Psoas muscle (tissue), 7 donors: ENCODE measurements at regions not wholly inside any gene's neighbourhood (a gene's known extent, or its start where the extent isn't known, plus 50 kb on each side); places are given as distances from the start of the nearest gene placed in this dataset.

Experiments
- ATAC-seq, 4 donors: fragments of 200-7000 bp; cut with Tn5 transposase; one replicate each; pipeline ENCODE4 v1.9.1; 2020; ENCODE audit warnings: moderate library complexity in 3 of 4, mild to moderate bottlenecking in 2 of 4
- DNase-seq, 2 donors: peaks; one replicate each; pipeline ENCODE4 v3.0.0-alpha.2; 2020
- H3K27ac ChIP-seq: fragments of 200-600 bp; one replicate; pipeline ENCODE4 v1.8.0; 2022
- H3K27me3 ChIP-seq, 3 donors: fragments of 200-600 bp in 1 of 3; one replicate each; pipeline versions ENCODE4 v1.6.1 to v1.8.0; 2013 to 2022; ENCODE audit warnings: low read length in 2 of 3, mild to moderate bottlenecking in 2 of 3, moderate library complexity in 1 of 3; ENCODE audit not compliant: insufficient read depth in 3 of 3
- H3K36me3 ChIP-seq, 2 donors: fragments of 200-600 bp in 1 of 2; one replicate each; pipeline versions ENCODE4 v1.6.1 to v1.8.0; 2013 to 2022; ENCODE audit warnings: low read depth in 1 of 2, mild to moderate bottlenecking in 1 of 2, moderate library complexity in 1 of 2; ENCODE audit not compliant: insufficient read depth in 1 of 2
- H3K4me1 ChIP-seq: fragments of 200-600 bp; one replicate; pipeline ENCODE4 v1.8.0; 2022
- H3K4me3 ChIP-seq: fragments of 200-600 bp; one replicate; pipeline ENCODE4 v1.8.0; 2022; ENCODE audit warnings: mild to moderate bottlenecking
- H3K9me3 ChIP-seq: fragments of 200-600 bp; one replicate; pipeline ENCODE4 v1.8.0; 2022
- WGBS, 3 donors: extraction: QIAGEN DNeasy Blood & Tissue Kit; methylation state at CpG; one replicate each; pipeline versions ENCODE4 v1.1.6 to v1.1.7; 2013; 5-methylcytosine and 5-hydroxymethylcytosine counted together
- intact Hi-C, 2 donors: fragments of 100-400 bp; cut with DNase I; formaldehyde crosslinking; loops; one replicate each; pipeline versions ENCODE4 v1.11.0 to v1.14.2; 2022
- TF ChIP-seq, protein P1 (sequence below): fragments of 200-600 bp; IDR thresholded peaks from one replicate; pipeline ENCODE4 v1.8.0; 2022; ENCODE audit warnings: antibody characterized with exemption
- donor health status: healthy with polysubstance abuse.
- donor health status: DM: no; HTN: no; CAD: no; lungs with moderate emphysema.
- donor health status: Bipolar disorder and iron deficiency.
- donor health status: healthy.
- donor health status: DM: yes; HTN: yes; CAD: no.
- donor health status: DM: no; HTN: no; CAD: no.
- donor health status: DM: yes; HTN: yes; CAD: no.

DNA sequence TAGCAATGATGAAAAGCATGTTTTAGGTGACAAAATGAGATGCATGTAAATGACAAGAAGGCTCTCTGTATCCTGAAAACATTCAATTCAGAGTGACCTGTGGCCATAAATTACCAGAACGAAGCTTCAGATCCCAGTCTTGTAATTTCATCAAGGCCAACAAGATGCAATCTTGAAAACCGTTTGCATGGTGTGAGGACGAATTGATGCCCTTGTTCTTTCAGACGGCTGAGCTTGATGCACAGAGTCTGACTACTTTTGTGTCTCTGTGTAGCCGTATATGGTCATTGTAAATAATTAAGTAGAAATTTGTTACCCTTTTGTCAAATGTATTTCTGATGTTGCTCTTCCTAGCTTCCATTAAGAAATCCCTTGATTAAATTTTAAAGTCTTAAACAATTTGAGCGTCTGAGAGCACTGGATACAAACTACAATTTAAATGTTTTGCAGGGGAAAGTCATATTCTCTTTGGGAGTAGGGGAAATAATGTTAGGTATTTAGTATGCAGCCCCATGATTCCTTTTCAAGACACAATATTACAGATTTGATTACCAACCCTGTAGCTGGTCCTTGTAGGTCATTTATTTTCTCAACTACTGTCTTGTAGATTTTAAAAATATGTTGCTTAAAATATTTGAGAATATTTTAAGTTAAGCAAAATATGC, 125.8 kb upstream of the PCDH9 start:
- Histone ChIP-seq H3K36me3 (no peaks in the 10 kb centered on the region), H3K27ac (no peak overlapping the region), H3K4me3 (no peak overlapping the region), H3K4me1 (no peaks in the 10 kb centered on the region), H3K9me3 (no peaks in the 10 kb centered on the region), H3K27me3 (no peaks in the 10 kb centered on the region)
- no peak for DNase-seq
- ATAC-seq: no peak
- TF ChIP-seq, protein P1, sequence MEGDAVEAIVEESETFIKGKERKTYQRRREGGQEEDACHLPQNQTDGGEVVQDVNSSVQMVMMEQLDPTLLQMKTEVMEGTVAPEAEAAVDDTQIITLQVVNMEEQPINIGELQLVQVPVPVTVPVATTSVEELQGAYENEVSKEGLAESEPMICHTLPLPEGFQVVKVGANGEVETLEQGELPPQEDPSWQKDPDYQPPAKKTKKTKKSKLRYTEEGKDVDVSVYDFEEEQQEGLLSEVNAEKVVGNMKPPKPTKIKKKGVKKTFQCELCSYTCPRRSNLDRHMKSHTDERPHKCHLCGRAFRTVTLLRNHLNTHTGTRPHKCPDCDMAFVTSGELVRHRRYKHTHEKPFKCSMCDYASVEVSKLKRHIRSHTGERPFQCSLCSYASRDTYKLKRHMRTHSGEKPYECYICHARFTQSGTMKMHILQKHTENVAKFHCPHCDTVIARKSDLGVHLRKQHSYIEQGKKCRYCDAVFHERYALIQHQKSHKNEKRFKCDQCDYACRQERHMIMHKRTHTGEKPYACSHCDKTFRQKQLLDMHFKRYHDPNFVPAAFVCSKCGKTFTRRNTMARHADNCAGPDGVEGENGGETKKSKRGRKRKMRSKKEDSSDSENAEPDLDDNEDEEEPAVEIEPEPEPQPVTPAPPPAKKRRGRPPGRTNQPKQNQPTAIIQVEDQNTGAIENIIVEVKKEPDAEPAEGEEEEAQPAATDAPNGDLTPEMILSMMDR: no peak
- 52 to 56% (median 53%) methylated on average over 6 of the region's 6 CpGs for WGBS, 3 donors
- intact Hi-C loops: no loop called here

DNA sequence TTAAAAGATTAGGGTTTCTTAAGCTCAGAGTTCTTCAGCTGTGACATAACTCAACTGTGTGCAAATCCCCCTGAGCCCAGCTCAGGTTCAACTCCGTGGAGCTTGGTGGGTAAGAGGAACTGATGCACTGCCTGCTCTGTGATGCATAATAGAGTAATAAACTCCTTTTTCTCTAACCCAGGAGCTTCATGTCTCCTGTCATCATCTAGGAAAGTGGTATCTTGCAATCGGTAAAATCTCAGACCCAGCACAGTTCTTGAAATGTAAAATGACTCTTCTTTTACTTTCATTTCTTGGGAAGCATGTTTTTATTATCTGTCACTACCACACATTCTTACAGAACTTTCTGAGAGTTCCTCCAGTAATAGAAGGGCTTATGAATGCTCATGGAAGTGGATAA, 123.8 kb upstream of the PCDH9 start:
- H3K4me3 ChIP-seq: no peak overlapping the region
- no peak for DNase-seq
- no peaks in the 10 kb centered on the region for H3K4me1 ChIP-seq
- no peak overlapping the region for H3K27ac ChIP-seq
- H3K27me3 ChIP-seq: no peaks in the 10 kb centered on the region
- intact Hi-C loops: no loop called here
- no peaks in the 10 kb centered on the region for H3K36me3 ChIP-seq
- H3K9me3 ChIP-seq: no peaks in the 10 kb centered on the region
- ATAC-seq: no peak
- TF ChIP-seq, protein P1: no peak
- 24 to 29% (median 27%) methylated on average over 2 of the region's 2 CpGs for WGBS, 3 donors

DNA sequence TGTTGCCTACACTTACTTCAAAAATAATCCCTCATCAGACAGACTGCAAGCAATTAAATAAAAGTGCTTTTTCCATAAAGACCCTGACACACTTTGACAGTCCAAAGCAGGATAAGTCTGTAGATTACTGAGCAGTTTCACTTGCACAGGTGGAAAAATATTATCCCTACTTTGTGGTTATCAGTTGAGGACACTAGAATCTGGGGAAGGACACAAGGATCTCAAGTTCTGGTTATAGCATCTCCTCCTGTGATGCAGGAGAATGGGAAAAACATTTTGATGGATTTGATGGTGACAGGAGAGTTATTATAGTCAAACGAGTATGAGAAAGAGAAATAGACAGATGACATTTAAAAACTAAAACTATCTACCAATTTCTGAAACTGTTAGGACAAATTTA, 122.9 kb upstream of the PCDH9 start:
- TF ChIP-seq, protein P1: no peak
- no peak for ATAC-seq
- WGBS, 3 donors: 48 to 73% (median 50%) methylated on average over 1 of the region's 1 CpG
- Histone ChIP-seq H3K27ac (no peak overlapping the region), H3K9me3 (no peaks in the 10 kb centered on the region), H3K4me1 (no peaks in the 10 kb centered on the region), H3K27me3 (no peaks in the 10 kb centered on the region), H3K4me3 (no peak overlapping the region), H3K36me3 (no peaks in the 10 kb centered on the region)
- intact Hi-C loops: no loop called here
- DNase-seq: no peak

GRCh38 chr13:67351909-67352308, 121.8 kb upstream of the PCDH9 start:
- Histone ChIP-seq H3K9me3 (no peaks in the 10 kb centered on the region), H3K27ac (no peak overlapping the region), H3K4me1 (no peaks in the 10 kb centered on the region), H3K4me3 (no peak overlapping the region), H3K36me3 (no peaks in the 10 kb centered on the region), H3K27me3 (no peaks in the 10 kb centered on the region)
- WGBS, 3 donors: 96 to 98% (median 97%) methylated on average over 1 of the region's 1 CpG
- DNase-seq: no peak
- intact Hi-C loops: no loop called here
- no peak for ATAC-seq
- TF ChIP-seq, protein P1: no peak

GRCh38 chr13:67351114-67351513, 121.0 kb upstream of the PCDH9 start:
- H3K4me1 ChIP-seq: no peaks in the 10 kb centered on the region
- no peaks in the 10 kb centered on the region for H3K9me3 ChIP-seq
- no peaks in the 10 kb centered on the region for H3K36me3 ChIP-seq
- ATAC-seq (no peak), DNase-seq (no peak)
- H3K27me3 ChIP-seq: no peaks in the 10 kb centered on the region
- intact Hi-C loops: no loop called here
- 89 to 91% (median 90%) methylated on average over 1 of the region's 1 CpG for WGBS, 3 donors
- TF ChIP-seq, protein P1: no peak
- no peak overlapping the region for H3K4me3 ChIP-seq
- no peak overlapping the region for H3K27ac ChIP-seq
